ENCODE measurements at regions not wholly inside any gene's neighbourhood (a gene's known extent, or its start where the extent isn't known, plus 50 kb on each side); places are given as distances from the start of the nearest gene placed in this dataset.
A peak's percentile ranks its signal among the peaks of the same experiment; 100 is the strongest.

DNA sequence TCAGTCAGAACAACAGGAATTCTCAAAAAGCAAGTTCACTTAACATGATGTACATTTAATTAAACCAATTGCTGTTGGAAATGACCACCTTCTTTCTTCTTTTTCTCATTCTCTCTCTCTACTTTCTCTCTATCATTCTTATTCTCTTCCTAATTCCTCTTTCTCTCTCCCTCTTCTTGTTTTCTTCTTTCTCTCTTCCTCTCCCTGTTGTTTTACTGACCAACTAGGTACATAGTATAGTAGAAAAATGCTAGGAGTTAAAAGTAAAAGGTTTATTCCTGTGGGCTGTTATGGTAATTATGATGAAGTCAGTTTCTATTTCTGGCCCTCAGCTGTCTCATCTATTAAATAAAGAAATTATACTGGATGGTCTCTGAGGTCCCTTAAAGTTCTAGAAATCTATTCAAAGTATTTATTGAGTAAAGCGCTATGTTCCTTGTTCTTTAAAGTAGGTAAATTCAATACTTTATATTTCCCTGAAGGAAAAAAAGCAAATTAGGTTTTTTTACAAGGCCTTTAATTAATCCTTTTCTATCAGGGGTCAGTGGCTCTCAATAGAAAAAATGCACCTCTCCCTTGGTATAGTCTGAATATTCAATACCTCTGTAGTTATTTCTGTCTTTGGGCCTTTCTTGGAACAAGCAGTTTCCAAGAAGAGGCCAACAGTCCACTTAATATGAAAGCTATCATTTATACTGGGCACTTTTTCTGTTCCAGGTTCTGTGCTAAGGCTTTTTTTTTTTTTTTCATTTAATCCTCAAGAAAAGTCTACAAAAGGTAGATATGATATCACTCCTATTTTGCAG is 102.3 kb upstream of the SLC30A5 start:
- no peaks in the 10 kb centered on the region for H3K36me3 ChIP-seq (ENCODE audit: control insufficient read depth, insufficient read depth, low read length)
- no peak for TF ChIP-seq CTCF (IDR thresholded peaks at IDR 0.05; ENCODE audit: insufficient read depth, low read length, severe bottlenecking)
- H3K4me3 ChIP-seq (ENCODE audit: low read depth, low read length): no peak overlapping the region
- FAIRE-seq (no peak), DNase-seq (ENCODE audit: low read depth) (no peak)
- H3K27me3 ChIP-seq (ENCODE audit: control insufficient read depth, insufficient read depth, low read length): peaks cover 2% of the 10 kb centered on the region

DNA sequence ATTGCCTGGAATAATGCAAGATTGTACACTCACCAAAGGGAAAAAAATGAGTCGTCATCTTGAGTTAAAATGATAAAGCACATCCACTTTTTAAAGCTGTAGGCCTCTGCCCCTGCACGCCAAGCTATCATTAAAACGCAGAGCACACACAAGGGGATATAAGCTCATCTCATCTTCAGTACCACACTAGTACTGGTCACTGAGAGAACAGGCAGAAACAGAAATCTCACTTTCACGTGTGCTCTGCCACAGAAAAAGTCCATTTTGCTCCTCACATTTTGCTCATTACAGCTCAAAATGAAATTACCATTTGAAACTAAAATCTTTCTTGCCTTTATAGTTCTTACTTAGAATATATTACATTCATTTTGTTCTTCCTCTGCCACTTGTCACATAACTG is 99.2 kb upstream of the SLC30A5 start:
- FAIRE-seq: no peak
- Histone ChIP-seq H3K36me3 (ENCODE audit: control insufficient read depth, insufficient read depth, low read length) (no peaks in the 10 kb centered on the region), H3K4me3 (ENCODE audit: low read depth, low read length) (no peak overlapping the region), H3K27me3 (ENCODE audit: control insufficient read depth, insufficient read depth, low read length) (peaks cover 2% of the 10 kb centered on the region)
- DNase-seq (ENCODE audit: low read depth): peak; percentile 37
- TF ChIP-seq CTCF (IDR thresholded peaks at IDR 0.05; ENCODE audit: insufficient read depth, low read length, severe bottlenecking): no peak

DNA sequence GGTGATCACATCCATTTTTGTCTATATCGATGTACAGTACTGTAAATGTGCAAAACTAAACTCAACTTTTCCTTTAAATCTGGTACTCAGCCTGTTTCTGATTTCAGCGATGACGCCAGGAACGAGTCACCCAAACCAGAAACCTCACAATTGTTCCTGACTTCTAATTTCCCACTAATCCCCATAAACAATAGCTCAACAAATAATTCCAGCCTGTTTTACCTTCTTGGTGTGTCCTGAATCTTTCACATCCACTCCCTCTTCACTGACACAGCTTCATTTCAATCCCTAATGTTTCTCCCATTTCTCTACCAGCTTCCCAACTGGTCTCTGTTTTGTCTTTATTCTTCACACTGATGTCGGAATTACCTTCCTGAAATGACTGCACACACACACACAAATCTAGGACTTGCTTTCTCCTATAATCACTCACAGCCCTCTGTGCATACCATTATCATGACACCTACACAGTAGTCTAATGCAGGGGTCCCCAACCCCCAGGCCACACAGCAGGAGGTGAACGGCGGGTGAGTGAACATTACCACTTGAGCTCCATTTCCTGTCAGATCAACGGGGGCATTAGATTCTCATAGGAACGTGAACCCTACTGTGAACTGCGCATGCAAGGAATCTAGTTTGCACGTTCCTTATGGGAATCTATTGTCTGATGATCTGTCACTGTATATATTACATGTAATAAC is 97.8 kb upstream of the SLC30A5 start:
- TF ChIP-seq CTCF (IDR thresholded peaks at IDR 0.05; ENCODE audit: insufficient read depth, low read length, severe bottlenecking): no peak
- Histone ChIP-seq H3K36me3 (ENCODE audit: control insufficient read depth, insufficient read depth, low read length) (no peaks in the 10 kb centered on the region), H3K27me3 (ENCODE audit: control insufficient read depth, insufficient read depth, low read length) (peaks cover 2% of the 10 kb centered on the region), H3K4me3 (ENCODE audit: low read depth, low read length) (no peak overlapping the region)
- FAIRE-seq: peak; percentile 47
- DNase-seq (ENCODE audit: low read depth): peak; percentile 23

GRCh38 chr5:68999181-68999580 is 94.6 kb upstream of the SLC30A5 start:
- no peak for TF ChIP-seq CTCF (IDR thresholded peaks at IDR 0.05; ENCODE audit: insufficient read depth, low read length, severe bottlenecking)
- FAIRE-seq: no peak
- Histone ChIP-seq H3K4me3 (ENCODE audit: low read depth, low read length) (no peak overlapping the region), H3K36me3 (ENCODE audit: control insufficient read depth, insufficient read depth, low read length) (no peaks in the 10 kb centered on the region), H3K27me3 (ENCODE audit: control insufficient read depth, insufficient read depth, low read length) (no peaks in the 10 kb centered on the region)
- DNase-seq (ENCODE audit: low read depth): no peak

- DNase-seq (ENCODE audit: low read depth): no peak
- no peaks in the 10 kb centered on the region for H3K27me3 ChIP-seq (ENCODE audit: control insufficient read depth, insufficient read depth, low read length)
- no peak for FAIRE-seq
- H3K36me3 ChIP-seq (ENCODE audit: control insufficient read depth, insufficient read depth, low read length): no peaks in the 10 kb centered on the region
- H3K4me3 ChIP-seq (ENCODE audit: low read depth, low read length): no peak overlapping the region
- no peak for TF ChIP-seq CTCF (IDR thresholded peaks at IDR 0.05; ENCODE audit: insufficient read depth, low read length, severe bottlenecking)
Observed at GRCh38 chr5:69000216-69000919, 93.4 kb upstream of the SLC30A5 start.

Data from bronchial epithelial cell (primary cell).